Large intestine (tissue), 3 donors: ENCODE measurements at regions not wholly inside any gene's neighbourhood (a gene's known extent, or its start where the extent isn't known, plus 50 kb on each side); places are given as distances from the start of the nearest gene placed in this dataset.
A peak's percentile ranks its signal among the peaks of the same experiment; 100 is the strongest.

ENCODE experiments used
- DNase-seq, 2 donors: peaks; one replicate each; pipeline versions ENCODE4 v3.0.0 to v3.0.0-alpha.2; 2013
- H3K27ac ChIP-seq: one replicate; pipeline ENCODE4 v1.5.1; 2013; ENCODE audit warnings: low read length
- H3K27me3 ChIP-seq: 2 replicates; pipeline ENCODE4 v1.6.1; 2013; ENCODE audit warnings: low read length; ENCODE audit not compliant: control insufficient read depth, insufficient read depth
- H3K36me3 ChIP-seq: 2 replicates; pipeline ENCODE4 v1.6.1; 2013; ENCODE audit warnings: low read length; ENCODE audit not compliant: control insufficient read depth, insufficient read depth
- H3K4me1 ChIP-seq: one replicate; pipeline ENCODE4 v1.6.1; 2013; ENCODE audit warnings: low read length; ENCODE audit not compliant: control insufficient read depth, insufficient read depth
- H3K4me3 ChIP-seq: one replicate; pipeline ENCODE4 v1.5.1; 2013; ENCODE audit warnings: low read length
- H3K9me3 ChIP-seq: one replicate; pipeline ENCODE4 v1.6.1; 2013; ENCODE audit warnings: mild to moderate bottlenecking, low read depth, low read length, moderate library complexity; ENCODE audit not compliant: control insufficient read depth
- WGBS: methylation state at CpG from one replicate; pipeline ENCODE4 v1.1.5; 2013; ENCODE audit warnings: low lambda C conversion rate; ENCODE audit not compliant: insufficient coverage; 5-methylcytosine and 5-hydroxymethylcytosine counted together

DNA sequence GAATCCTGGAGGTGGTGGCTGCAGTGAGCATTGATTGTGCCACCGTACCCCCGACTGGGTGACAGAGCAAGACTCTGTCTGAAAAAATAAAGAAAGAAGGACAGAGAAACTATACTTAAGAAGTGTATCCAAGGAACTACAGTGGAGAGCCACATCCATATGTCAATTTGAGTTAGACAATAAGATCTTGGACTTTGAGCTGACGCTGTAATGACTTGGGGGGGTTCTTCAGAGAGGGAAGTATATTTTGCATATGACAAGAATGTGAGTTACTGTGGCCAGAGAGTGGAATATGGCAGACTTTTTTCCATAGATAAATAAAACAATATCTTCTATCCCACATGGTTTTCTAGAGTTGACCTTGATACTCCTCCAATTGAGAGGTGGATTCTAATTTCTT is 52.6 kb upstream of the TEX264 start:
- no peaks in the 10 kb centered on the region for H3K27me3 ChIP-seq
- no CpG with 5 or more reads among the region's 3 CpGs for WGBS
- H3K9me3 ChIP-seq, result no peaks in the 10 kb centered on the region
- no peak overlapping the region for H3K27ac ChIP-seq
- peaks cover 6% of the 10 kb centered on the region for H3K36me3 ChIP-seq
- no peak overlapping the region for H3K4me3 ChIP-seq
- peaks cover 15% of the 10 kb centered on the region for H3K4me1 ChIP-seq
- DNase-seq, result peak; percentile 15 to 57

DNA sequence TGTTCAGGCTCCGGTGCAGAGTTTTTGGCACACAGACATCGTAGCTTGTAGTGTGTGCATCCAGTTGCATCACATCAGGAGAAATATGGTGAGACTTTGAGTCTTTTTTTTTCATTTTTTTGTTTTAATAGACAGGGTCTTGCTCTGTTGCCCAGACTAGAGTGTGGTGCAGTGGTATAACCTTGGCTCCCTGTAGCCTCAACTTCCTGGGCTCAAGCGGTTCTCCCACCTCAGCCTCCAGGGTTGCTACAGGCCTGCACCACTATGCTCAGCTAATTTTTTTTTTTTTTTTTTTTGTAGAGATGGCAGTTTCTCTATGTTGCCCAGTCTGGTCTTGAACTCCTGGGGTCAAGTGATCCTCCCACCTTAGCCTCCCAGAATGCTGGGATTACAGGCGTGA is 51.1 kb upstream of the TEX264 start:
- Histone ChIP-seq H3K27ac (no peak overlapping the region), H3K27me3 (no peaks in the 10 kb centered on the region), H3K36me3 (peaks cover 6% of the 10 kb centered on the region), H3K4me1 (peaks cover 15% of the 10 kb centered on the region), H3K9me3 (no peaks in the 10 kb centered on the region), H3K4me3 (no peak overlapping the region)
- DNase-seq, result no peak
- 80% methylated on average over 2 of the region's 4 CpGs for WGBS

DNA sequence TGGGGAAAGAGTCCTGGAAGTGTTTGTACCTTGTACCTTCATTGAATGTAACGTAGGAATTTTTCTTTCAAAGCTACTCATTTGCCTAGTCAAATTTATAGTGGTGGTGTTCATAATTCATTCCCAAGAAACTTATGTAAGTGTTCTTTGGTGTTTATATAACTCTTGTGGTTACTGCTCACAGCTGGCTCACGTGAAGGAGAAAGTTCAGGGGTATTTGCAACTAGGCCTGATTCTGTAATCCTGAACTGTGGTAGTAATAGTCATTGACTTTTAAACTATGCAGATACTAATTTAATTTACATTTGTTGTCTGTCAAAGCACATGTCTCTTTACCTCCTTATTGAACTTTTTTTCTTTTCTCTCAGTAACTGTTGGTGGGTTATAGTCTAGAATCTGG is 50.5 kb upstream of the TEX264 start:
- peaks cover 6% of the 10 kb centered on the region for H3K36me3 ChIP-seq
- no peaks in the 10 kb centered on the region for H3K27me3 ChIP-seq
- peak; percentile 46 to 67 for DNase-seq
- no peak overlapping the region for H3K27ac ChIP-seq
- WGBS, result 29% methylated on average over 1 of the region's 2 CpGs
- no peak overlapping the region for H3K4me3 ChIP-seq
- H3K4me1 ChIP-seq, result peaks cover 15% of the 10 kb centered on the region
- H3K9me3 ChIP-seq, result no peaks in the 10 kb centered on the region

DNA sequence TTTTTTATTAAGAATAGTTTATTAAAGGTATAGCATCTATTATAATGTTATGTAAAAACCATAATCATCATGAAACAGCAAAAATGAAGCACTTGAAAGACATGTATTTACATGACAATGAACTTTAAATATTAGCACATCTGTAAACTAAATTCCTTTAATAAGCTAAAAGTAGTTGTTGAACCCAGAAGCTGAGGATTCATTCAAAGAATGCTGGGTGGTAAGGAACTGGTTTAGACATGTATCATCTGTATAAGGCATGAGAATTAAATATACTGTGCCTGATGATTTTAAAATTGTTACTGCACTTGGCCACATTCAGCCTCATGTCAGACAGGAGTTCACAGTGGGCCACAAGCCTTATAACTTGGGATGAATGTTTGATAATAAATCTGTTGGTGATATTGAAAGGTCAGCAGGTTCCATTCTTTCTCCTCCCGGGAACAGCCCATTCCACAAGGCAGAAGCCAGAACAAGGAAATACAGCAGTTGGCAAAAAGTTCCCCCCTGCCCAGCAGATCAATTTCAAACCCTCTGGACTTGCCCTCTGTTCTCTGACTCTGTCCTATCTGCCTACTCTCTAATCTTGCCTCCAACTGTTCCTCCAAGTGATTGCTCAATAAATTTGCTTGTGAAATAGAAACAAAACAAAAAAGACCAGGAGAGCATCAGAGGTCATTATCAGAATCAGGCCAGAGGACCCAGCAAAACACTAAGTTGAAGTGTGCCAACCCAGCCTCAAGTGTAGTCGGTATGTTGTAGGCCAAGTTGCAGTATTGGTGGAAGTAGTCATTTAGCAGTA is 49.8 kb upstream of the TEX264 start:
- Histone ChIP-seq H3K4me1 (peaks cover 15% of the 10 kb centered on the region), H3K4me3 (no peak overlapping the region), H3K27me3 (no peaks in the 10 kb centered on the region), H3K27ac (no peak overlapping the region), H3K9me3 (no peaks in the 10 kb centered on the region), H3K36me3 (peaks cover 6% of the 10 kb centered on the region)
- DNase-seq, result peak; percentile 16 to 64
- WGBS, result no CpG with 5 or more reads among the region's 2 CpGs
